ENCODE measurements at regions not wholly inside any gene's neighbourhood (a gene's known extent, or its start where the extent isn't known, plus 50 kb on each side); places are given as distances from the start of the nearest gene placed in this dataset.
"Not testable (repeated sequence)": the region's sequence is repeated elsewhere in the genome, so short reads cannot be mapped to it uniquely, and the experiment has no call there.

DNA sequence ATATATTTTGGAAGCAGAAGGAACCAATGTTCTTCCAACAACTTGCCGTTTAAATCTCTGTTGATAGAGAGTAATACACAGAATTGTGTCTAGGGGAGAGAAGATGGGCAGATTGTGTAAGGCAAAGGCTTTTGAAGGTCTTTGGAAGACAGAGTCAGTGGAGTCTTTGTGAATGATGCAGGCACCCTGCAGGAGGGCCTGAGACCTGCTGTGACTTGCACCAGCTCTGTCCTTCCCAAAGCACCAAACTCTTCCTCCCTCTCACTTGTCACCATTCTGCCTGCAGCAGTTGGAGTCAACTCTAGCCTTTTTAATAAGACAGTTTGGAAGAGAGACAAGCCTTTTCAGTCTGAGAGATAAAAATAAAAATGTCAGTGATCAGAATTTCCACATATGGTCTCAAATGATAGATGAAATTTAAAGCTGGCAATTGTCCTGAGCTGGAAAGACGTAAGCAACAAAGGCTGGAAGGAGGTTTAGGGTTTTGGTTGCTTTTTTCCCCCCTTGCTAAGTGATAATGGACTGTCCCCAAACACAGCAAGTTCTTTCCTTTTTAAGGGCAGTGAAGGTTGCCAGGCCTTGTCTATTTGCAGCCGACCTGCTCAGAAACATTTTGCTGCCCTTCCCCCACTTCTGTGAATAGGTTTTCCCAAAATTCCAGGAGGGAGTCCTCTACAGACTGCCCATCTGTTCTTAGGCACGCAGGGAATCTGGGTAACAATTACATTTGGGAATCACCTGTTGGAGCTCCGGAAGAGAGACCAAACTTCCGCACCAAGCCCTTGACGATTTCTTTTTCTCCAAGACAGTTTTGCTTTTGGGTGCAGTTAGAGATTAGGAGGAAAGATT, 103.0 kb upstream of the NTF3 start:
- ATAC-seq: no peak

DNA sequence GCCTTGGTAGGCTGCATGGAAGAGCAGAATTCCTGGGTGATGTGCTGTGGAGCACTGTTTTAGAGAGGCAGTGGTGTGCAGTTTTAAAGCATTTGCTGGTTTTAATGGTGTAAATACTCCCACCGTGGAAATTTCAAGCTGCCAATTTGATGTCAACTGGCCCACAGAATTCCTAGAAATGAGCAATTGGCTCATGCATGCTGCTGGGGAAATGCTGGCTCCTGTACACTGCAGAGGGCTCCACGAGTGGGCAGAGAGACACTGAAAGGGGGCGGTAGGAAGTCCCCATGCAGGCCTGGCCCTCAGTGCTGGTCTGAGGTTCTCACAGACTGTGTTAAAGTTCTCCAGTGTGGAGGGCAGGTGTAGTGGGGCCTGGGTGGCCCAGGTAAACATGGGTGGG, 99.4 kb upstream of the NTF3 start:
- ATAC-seq: no peak

DNA sequence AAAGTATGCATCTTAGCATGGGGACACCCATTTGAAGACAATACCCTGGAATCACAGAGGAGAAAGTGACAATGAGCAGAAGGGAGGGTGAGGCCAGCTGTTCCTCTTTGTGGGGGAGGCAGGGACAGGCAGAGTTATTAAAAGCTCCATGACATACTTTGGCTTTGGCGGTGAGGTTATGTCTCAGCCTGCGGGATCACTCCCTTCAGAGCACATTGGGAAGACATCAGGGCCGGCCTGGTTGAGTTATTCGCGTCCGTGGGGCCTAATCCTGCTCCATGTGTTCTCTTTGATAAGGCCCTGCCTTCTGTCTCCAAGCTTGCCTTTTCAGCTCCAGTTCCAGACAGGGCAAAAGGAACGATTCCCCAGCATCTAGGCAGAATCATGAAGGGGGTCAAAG, 98.8 kb upstream of the NTF3 start:
- ATAC-seq: no peak

DNA sequence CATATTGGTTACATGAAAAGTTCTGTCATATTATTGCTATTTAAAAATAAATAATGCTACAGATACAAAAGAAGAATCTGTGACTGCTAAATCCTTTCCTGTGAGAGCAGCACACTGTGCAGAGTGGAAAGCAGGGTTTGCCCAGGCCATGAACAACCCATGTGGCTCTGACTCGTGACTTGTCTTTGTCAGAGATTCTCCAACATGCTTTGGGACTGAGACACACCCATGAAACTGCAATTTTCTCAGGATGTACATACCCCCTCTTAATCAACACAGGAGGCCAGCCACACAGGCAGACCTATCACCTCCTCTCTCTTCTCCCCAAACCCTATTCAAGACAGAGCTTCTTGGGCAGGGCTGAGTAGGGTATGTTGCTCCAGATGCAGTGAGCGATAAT, 96.8 kb upstream of the NTF3 start:
- no peak for ATAC-seq

DNA sequence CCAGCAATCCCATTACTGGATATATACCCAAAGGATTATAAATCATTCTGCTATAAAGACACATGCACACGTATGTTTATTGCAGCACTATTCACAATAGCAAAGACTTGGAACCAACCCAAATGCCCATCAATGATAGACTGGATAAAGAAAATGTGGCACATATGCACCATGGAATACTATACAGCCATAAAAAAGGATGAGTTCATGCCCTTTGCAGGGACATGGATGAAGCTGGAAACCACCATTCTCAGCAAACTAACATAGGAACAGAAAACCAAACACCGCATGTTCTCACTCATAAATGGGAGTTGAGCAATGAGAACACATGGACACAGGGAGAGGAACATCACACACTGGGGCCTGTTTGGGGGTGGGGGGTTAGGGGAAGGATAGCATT, 90.8 kb upstream of the NTF3 start:
- ATAC-seq: not testable (repeated sequence)

DNA sequence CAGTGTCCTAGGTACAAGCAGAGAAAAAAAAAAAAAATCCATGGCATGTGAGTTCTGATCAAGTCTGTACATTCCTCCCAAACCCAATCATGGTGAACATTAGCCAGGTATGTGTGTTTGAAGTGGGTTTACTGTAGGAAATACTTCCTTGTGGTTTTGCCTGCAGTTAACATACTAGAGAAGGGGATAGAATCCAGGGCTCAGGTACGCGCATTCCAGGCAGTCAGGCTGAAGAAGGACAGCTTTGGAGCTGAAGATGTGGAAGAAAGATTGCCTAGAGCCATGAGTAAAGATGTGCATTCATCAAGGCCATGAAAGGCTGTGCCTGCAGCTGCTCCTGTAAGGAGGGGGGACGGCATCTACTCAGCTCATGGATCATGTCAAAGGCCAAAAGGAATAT, 88.2 kb upstream of the NTF3 start:
- ATAC-seq: no peak

DNA sequence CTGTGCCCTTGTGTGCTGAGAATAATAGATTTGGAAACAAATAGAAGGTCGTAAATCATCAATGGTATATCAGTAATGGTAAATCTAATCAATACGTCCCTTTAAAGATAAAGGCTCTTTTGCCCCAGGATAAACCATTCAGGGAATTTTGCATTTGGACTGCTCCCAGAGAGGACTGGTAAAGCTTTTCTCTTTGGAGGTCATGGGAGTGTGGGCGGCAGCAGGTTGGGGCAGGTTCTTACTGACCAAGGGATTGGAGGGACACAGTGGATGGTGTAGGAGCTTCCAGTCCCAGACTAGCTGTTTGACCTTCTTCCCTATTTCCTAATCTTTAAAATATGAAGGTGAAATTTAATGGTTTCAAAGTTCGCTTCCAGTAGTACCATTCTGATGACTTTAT, 87.8 kb upstream of the NTF3 start:
- no peak for ATAC-seq

DNA sequence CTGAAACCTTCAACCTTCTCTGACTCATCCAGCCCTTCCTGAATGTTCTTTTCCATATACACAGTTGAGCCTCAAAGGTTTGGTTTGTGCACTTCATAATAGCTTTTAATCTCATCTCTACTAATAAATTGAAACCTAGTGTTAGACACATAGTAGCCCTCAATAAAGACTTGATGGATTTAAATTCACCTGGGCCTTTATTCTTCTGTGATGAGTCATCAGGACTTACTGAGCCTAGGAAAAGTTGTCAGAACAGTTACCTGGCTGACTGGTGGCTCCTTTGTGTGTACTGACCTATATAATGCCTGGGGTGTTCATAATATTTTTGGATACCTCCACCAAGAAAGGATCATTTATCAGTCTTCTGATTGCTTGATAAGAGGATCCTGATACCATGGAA, 86.4 kb upstream of the NTF3 start:
- ATAC-seq: no peak

DNA sequence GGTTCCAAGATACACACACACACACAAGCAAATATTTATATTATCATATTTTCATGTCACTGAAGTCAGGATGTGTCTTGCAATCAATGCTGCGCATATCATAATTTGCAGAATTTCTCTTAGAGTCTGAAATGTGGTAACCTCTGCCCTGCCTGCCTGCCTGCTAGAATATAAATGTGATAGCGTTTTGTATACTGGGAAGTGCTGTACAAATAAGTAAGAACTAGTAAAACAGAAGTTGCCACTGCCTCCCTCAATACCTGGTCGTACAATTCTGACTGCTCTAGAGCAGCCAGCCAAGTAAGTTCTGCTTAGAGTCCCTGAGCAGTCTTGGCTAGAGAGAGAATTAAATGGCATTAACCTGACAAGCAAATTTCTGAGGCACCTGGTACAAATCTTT, 83.9 kb upstream of the NTF3 start:
- no peak for ATAC-seq

DNA sequence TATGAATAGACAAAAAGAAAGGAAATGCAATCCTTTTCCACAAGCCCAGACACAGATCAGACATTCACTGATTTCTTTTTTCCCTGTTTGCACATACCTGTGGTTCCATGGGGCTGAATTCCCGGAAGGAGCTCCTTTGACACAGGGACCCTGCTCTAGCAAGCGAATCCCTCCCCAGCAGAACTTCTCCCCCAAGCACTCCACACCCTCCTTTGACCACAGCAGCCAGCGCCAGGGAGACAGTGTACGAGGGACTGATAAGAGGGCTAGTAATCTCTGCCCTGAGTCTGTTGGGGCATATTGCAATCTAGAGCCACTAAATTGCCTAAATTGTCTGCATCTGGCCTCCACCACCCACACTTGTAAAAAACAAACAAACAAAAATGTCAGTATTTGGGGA, 83.4 kb upstream of the NTF3 start:
- ATAC-seq: no peak

DNA sequence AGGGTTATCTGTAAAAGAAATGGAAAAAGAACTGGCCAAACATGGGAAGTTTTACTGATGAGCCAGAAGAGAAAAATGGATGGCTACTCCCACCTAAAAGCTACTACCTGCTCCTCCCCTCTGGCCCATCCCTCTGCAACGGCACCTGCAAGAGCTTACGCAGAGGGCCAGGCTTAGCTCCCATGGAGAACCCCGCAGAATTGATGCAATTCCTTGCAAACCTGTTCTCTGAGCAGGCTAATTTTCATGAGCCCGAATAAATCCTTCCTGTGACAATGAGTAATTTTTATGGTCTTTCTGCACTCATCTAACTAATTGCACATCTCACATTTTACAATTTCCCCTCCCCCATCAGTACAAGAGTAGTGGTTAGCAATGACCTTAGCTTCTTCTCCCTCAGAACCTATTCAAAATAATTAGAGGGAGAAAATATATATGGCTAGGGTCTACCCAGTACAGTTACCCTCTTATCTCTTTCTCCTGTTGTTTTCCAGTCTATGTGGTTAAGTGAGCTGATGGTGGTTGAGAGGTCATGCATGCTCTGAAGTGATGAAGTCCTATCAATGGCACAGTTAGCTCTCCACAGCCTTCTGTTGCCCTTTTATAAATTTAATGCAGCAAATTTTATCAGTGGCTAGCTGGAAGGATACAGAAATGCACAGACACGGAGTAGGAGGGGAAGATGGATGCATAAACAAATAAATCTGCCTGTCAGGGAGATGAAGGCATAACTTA, 67.7 kb upstream of the NTF3 start:
- ATAC-seq: no peak

DNA sequence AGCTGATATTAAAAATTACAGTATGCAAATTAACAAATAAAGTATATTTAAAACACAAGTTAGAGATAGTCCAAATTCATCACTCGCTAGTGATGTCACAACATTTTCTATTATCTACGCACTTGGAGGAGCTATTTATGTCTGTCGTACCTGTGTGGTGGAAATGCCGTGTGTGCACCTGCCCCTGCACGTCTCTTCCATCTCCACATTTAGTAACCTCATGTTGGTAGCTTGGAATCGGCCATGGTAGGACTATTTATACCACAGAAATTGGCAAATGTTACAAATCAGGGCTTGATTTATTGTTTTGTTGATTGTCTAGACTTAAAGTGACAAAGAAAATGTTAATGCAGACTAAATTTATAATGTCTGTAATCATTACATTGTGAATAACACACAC, 62.6 kb upstream of the NTF3 start:
- no peak for ATAC-seq

DNA sequence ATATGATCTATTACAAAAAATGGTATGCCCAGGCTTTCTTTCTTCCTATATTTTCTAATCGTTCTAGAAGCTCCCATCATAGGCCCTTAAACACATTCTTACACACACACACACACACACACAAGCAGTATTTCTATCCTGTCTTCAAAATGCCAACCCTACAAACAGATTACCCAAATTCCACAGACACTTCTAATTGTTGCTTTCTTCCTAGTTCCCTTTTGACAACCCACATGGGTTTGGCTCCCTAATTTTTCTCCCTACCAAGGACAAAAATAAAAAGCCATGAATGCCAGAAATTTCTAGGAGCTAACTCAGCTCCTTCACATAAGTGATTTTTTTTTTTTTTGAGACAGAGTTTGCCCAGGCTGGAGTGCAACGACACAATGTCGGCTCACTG, 60.3 kb upstream of the NTF3 start:
- no peak for ATAC-seq

DNA sequence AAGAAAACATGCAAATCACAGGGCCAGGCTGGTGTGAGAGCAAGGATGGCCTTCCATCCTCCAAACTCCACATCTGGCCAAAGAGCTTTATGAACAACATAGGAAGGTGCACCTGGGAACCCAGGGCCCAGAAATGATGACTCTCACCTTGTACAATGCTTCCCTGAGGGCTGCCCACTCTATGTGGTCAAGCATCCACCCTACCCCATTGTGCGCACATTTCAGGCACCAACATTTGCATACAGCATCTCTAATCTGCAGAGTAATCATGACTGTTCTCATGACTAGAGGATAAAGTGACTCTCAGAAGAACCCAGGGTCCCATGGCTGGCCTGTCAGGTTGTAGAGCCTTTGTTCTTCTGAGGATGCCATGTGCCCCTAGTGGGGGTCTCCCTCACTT, 57.2 kb upstream of the NTF3 start:
- ATAC-seq: no peak

DNA sequence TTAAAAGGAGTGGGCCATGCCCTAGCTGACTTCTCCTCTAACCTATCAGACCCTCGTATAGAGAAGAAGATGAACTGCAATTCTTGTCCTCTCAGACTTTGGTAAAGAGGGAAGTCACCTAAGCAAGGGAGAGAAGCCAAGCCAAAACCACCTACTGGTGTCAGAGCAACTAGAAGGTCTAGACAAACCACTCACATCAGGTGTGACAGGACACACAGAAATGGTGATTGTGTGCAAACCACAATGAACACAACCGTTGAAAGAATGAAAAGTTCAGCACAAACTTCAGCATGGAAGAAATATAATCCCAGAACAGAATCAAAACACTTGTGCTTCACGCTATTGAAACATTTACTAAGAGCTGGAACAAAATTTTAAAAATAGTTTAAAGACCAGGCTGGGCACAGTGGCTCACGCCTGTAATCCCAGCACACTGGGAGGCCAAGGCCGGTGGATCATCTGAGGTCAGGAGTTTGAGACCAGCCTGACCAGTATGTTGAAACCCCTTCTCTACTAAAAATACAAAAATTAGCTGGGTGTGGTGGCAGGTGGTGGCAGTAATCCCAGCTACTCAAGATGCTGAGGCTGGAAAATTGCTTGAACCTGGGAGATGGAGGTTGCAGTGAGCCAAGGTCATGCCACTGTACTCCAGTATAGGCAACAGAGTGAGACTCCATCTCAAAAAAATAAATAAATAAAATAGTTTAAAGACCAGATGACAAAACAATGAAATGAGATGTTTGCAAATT, 56.2 kb upstream of the NTF3 start:
- ATAC-seq: no peak

DNA sequence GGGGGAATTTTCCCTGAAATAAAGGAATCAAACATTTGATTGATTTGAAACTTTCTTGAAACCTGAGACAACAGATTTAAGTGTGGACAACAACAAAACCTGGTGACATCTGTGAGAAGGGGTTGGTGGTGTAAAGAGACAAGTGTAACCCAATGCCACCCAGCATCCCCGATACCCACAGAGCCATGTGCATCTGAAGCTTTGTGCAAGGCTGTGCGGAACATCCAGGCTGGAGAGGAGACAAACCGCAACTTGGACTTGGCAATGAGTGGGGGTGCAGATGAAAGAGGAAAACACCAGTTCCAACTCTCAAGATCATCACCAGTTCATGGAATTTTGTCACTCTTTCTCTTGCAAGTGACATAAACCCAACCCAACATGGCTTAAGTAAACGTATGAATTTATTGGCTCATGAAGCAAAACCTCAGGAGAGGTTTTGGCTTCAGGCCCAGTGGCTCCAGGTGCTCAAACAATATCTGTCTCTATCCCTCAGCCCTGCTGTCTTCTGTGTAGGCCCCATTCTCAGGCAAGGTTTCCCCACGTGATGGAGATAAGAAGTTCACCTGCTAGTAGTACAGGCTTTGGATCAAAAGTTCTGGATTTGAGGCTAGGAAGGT, 55.2 kb upstream of the NTF3 start:
- no peak for ATAC-seq

DNA sequence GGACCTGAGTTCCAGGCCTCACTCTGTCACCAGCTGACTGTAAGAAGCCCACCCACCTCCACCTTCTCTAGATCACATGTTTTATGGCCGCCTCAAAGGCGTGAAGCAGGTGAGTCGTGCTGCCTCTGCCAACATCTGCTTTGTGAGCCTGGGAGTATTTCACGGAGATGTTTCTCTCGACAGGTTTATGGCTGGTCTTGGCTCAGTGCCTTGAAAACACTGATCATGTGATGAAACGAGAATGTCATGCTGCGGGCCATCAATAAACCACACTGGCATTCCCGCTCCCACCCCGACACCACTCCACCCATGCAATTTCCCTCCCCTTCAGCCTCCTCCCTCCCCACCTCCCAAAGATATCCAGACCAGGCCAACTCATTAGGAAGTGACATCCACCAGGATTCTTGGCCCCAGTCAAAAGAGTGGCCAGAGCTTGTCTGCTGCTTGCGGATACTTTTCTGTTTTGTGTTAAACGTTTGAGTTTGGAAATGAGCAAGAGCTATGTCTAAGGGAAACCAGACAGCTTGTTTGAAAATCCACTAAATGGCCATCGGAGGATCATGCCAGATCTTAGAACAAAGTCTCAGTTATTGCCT, 53.8 kb upstream of the NTF3 start:
- no peak for ATAC-seq

DNA sequence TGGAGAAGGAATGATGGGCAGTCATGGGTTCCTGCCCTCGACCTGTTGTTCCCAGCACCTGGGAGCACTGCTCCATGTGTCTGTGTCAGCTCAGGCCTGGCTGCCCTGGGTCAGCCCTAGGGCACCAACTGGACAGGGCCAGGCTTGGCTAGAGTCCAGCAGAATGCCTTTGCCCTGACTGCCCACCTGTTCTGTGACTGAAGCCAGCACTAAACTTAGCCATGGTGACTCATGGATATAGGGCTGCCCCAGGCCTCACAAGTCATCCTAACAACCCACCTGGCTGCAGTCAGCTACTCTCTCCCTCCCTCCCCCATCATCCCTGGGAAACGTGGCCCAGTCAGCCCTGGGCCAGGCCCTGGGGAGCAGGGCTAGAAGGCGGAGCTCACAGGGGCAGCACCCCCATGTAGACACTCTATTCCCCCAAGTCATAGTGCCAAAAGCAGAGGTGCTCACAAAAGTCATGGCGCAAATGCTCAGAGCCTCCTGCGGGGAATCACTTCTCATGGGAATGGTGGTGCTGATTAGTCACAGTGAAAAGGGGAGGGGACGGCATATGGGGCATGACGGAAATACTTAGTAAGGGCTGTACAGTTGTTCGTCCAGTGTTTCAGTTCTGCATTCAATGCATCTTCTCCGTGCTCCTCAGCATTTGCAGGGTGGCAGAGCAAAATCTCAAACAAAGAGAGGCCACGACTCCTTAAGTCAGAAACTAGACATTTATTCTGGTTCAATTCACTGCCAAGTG, 52.0 kb upstream of the NTF3 start:
- no peak for ATAC-seq
